ENCODE measurements at regions not wholly inside any gene's neighbourhood (a gene's known extent, or its start where the extent isn't known, plus 50 kb on each side); places are given as distances from the start of the nearest gene placed in this dataset.

- H3K4me3 Mint-ChIP-seq: no peak overlapping the region
- no peak overlapping the region for H2AFZ ChIP-seq (replicated peaks)
- TF ChIP-seq EZH2 (IDR thresholded peaks at IDR 0.05) (no peak), EZH2phosphoT487 (IDR thresholded peaks at IDR 0.05) (no peak), CTCF (IDR thresholded peaks at IDR 0.05) (no peak)
- H3K4me1 ChIP-seq: no peaks in the 10 kb centered on the region
- no peak overlapping the region for H3K27ac ChIP-seq
- no peaks in the 10 kb centered on the region for H3K79me2 ChIP-seq (ENCODE audit: low read depth)
- H4K20me1 ChIP-seq (ENCODE audit: low read depth): no peaks in the 10 kb centered on the region
- no peak overlapping the region for H3K4me3 ChIP-seq
- no peak overlapping the region for H3K27ac Mint-ChIP-seq
- no peak for DNase-seq (ENCODE audit: low spot score)
- no peaks in the 10 kb centered on the region for H3K9me3 ChIP-seq (ENCODE audit: low read depth)
- no peaks in the 10 kb centered on the region for H3K36me3 Mint-ChIP-seq
- peaks cover 6% of the 10 kb centered on the region for H3K27me3 Mint-ChIP-seq (ENCODE audit: insufficient read depth, low read depth)
- no peaks in the 10 kb centered on the region for H3K9me3 Mint-ChIP-seq
- H3K4me1 Mint-ChIP-seq: no peaks in the 10 kb centered on the region
- H3K27me3 ChIP-seq: peaks cover 16% of the 10 kb centered on the region
- no peaks in the 10 kb centered on the region for H3K36me3 ChIP-seq
- H3F3A ChIP-seq (ENCODE audit: low read depth): peaks cover 4% of the 10 kb centered on the region
- no peak overlapping the region for H3K4me2 ChIP-seq
- no peak overlapping the region for H3K9ac ChIP-seq
These were observed 135.3 kb upstream of the CTAGE1 start for GRCh38 chr18:22552899-22553460.

GRCh38 chr18:22556222-22557167 lies 138.8 kb upstream of the CTAGE1 start:
- Mint-ChIP-seq H3K36me3 (no peaks in the 10 kb centered on the region), H3K27me3 (ENCODE audit: insufficient read depth, low read depth) (peaks cover 25% of the 10 kb centered on the region), H3K4me3 (no peak overlapping the region), H3K9me3 (no peaks in the 10 kb centered on the region), H3K4me1 (peaks cover 8% of the 10 kb centered on the region), H3K27ac (no peak overlapping the region)
- Histone ChIP-seq H4K20me1 (ENCODE audit: low read depth) (peaks cover 9% of the 10 kb centered on the region), H3K9me3 (ENCODE audit: low read depth) (no peaks in the 10 kb centered on the region), H2AFZ (replicated peaks) (no peak overlapping the region), H3K4me1 (peaks cover 13% of the 10 kb centered on the region), H3F3A (ENCODE audit: low read depth) (peaks cover 9% of the 10 kb centered on the region), H3K4me3 (no peak overlapping the region), H3K27ac (no peak overlapping the region), H3K79me2 (ENCODE audit: low read depth) (no peaks in the 10 kb centered on the region), H3K27me3 (peaks cover 51% of the 10 kb centered on the region), H3K36me3 (no peaks in the 10 kb centered on the region), H3K9ac (no peak overlapping the region), H3K4me2 (no peak overlapping the region)
- TF ChIP-seq CTCF (IDR thresholded peaks at IDR 0.05) (no peak), EZH2 (IDR thresholded peaks at IDR 0.05) (no peak), EZH2phosphoT487 (IDR thresholded peaks at IDR 0.05) (no peak)
- no peak for DNase-seq (ENCODE audit: low spot score)

GRCh38 chr18:22557168-22557941 lies 139.6 kb upstream of the CTAGE1 start:
- Histone ChIP-seq H3K79me2 (ENCODE audit: low read depth) (no peaks in the 10 kb centered on the region), H3K4me2 (no peak overlapping the region), H3K9ac (no peak overlapping the region), H4K20me1 (ENCODE audit: low read depth) (peaks cover 9% of the 10 kb centered on the region), H3K4me1 (peaks cover 13% of the 10 kb centered on the region), H3K27ac (no peak overlapping the region), H3K36me3 (no peaks in the 10 kb centered on the region), H3K27me3 (peaks cover 59% of the 10 kb centered on the region), H3K4me3 (no peak overlapping the region), H2AFZ (replicated peaks) (no peak overlapping the region), H3K9me3 (ENCODE audit: low read depth) (no peaks in the 10 kb centered on the region), H3F3A (ENCODE audit: low read depth) (peaks cover 9% of the 10 kb centered on the region)
- Mint-ChIP-seq H3K27me3 (ENCODE audit: insufficient read depth, low read depth) (peaks cover 27% of the 10 kb centered on the region), H3K4me1 (peaks cover 8% of the 10 kb centered on the region), H3K36me3 (no peaks in the 10 kb centered on the region), H3K4me3 (peak overlapping the region; percentile 9), H3K27ac (no peak overlapping the region), H3K9me3 (no peaks in the 10 kb centered on the region)
- DNase-seq (ENCODE audit: low spot score): peak; percentile 18
- TF ChIP-seq EZH2 (IDR thresholded peaks at IDR 0.05): no peak
- no peak for TF ChIP-seq EZH2phosphoT487 (IDR thresholded peaks at IDR 0.05)
- TF ChIP-seq CTCF (IDR thresholded peaks at IDR 0.05): no peak
